Left renal cortex interstitium (tissue), 4 donors: ENCODE measurements at regions not wholly inside any gene's neighbourhood (a gene's known extent, or its start where the extent isn't known, plus 50 kb on each side); places are given as distances from the start of the nearest gene placed in this dataset.

Source experiments
- DNase-seq, 4 donors: peaks; one replicate each; pipeline ENCODE4 v3.0.0-alpha.2; 2013; ENCODE audit warnings: low read depth in 4 of 4, low spot score in 2 of 4, missing footprints in 1 of 4

DNA sequence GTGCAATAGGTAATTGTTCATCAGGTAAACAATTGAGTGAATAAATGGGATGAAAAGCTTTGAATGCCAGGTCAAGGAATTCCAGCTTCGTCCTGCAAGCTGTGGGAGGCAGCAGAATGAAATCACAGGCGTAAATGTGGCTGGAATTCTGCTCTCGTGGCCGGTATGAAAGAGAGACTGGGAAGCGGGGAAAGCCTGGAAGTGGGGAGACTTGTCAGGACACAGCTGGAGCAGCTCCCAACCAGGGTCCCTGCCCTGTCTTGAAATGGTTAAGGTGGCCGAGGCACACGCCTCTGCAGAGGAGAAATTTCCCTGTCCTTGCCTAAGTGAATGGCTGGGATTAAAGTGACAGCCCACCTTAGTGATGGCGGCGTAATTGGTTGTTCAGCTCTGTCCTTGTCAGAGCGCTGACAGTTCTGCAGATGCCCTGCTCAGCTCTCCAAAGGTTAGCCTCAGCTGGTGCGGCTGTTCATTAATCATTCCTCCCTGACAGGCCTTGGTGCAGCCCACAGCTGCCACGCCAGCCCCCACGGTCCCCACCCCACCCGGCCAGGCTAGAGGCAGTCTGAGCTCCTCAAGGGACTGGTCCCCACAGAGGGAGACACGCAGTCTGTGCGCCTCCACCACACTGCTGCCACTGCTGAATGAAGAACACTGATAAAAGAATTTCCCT lies 398.3 kb upstream of the POU3F1 start:
- DNase-seq, result no peak

DNA sequence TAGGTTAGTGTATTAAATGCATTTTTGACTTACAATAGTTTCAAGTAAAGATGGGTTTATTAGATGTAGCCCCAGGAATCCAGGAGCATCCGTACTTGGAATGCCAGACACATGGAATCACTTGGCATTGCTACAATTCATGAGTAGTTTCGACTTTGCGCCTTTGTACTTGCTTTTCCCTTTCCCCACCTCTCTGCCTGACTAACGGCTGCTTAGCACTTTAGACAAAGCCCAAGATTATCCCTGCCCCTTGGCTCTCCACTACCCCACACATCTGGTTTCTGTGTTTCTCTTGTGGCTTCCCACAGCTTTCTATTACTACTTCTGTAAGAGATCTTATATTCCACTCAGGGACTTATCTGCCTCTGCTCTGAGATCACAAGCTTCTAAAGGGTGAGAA lies 397.7 kb upstream of the POU3F1 start:
- DNase-seq, result no peak

DNA sequence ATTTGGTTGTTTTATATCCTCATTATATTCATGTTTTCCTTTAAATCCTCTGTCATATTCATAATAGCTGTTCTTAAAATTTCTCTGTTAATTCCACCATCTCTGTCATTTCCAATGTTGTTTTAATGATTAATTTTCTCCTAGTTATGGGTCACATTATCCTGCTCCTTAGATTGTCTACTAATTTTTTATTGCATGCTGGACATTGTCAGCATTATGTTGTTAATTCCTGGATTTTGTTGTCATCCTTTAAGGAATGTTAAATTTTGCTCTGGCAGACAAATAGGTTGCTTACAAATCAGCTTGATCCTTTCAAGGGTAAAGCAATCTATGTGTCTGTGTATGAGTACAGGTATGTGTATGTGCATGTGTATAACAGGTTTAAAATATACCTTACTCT lies 393.8 kb upstream of the POU3F1 start:
- no peak for DNase-seq

DNA sequence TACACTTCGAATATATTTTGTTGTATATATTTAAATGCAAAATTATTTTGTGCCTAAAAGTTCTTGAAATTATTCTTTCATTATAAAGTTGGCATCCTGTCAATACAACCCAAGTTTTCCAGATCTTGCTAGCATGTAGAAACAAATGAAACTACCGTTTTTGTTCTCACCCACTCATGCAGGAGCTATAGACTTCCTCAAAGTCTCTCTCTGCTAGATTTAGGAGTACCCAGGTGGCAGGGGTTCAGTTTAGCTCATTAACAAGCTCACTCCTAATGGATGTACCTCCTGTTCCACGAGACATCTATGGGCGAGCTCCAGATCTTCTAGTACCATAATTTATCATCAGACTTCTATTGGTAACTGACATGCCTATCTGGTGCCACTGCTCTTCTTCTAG lies 390.2 kb upstream of the POU3F1 start:
- DNase-seq, result no peak

DNA sequence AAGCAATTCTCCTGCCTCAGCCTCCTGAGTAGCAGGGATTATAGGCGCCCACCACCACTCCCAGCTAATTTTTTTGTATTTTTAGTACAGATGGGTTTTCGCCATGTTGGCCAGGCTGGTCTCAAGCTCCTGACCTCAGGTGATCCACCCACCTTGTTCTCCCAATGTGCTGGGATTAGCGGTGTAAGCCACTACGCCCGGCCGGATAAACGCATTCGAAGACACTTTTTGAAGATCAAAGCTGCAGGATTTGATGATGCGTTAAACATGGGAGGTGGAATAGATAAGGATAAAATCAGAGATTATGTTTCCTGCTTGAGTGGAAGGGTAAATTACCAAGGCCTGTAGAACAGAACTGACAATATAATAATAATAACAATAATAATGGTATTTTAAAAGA lies 389.4 kb upstream of the POU3F1 start:
- DNase-seq, result no peak

DNA sequence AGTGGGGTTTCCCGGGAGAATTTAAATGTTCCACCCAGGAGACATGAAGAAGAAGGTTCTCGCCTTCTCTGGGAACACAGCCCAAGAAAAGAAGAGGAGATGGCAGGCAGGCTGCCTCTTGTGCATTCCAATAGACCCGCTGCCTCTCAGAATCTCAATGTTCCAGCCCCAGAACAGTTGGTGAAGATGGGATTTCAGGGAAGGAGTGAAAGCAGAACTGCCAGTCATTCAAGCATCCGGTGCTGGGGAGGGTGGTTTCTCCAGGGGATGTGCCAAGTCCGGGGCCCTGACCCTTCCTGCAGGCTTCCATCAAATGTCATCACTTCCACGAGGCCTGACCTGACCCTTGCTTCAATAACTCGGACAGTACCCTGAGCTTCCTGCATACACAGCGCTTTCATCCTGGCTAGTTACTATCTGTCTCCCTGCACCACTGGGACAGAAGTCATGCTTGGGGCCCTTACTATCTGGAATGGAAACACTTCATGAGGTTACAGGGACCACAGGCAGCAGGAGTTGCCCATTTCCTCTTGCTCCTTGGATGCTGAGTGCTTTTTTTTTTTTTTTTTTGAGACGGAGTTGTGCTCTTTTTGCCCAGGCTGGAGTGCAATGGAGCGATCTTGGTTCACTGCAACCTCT lies 386.6 kb upstream of the POU3F1 start:
- no peak for DNase-seq

DNA sequence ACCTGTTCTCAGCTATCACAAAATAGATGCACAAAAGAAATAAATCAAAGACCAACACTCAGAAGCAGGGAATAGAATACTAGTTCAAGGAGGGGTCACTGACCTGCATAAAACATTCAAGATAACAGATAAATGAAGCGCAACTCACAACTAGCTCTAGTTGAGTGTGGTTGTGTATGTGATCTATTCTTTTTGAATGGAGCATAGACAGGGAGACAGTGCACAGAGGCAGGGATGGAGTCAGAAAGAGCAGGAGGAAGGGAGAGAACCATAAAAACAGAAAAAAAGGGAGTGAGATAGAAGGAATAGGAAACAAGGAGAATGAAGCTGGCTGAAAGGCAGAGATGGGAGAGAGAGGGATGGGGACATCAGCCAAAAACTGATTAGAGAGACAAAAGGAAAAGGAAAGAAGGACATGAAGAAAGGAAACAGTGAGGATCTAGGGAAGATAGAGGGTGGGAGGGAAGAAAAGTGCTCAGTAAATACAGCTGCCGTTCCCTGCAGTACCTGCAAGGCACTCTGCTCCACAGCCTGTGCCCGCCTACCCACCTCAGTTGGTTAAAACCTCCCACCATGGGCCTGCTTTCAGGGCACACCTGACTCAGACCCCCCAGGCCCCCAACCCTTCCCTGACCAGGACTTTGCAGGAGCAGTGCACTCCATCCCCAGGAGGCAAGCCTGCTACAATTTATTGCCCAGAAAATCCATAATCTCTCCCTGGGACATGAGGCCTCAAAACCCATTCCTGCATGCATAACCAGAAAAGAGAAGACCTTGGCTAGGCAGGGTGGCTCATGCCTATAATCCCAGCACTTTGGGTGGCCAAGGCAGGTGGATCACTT lies 385.2 kb upstream of the POU3F1 start:
- no peak for DNase-seq

DNA sequence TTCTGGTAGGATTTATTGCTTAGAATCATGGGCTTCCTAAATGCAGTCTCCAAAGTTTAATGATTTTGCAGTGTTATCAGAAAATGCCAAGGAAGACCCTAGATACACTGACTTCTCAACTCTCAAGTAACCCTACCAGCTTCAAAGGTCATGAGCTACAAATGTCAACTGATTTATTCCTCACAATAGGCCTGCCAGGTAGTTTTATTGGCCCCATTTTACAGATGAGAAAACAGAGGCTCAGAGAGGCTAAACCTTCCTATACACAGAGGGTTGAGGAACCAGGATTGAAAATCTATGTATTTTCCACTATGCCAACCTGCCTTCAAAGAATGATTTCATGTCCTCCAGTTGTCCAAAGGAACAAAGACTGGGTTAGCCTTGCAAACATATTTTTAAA lies 384.4 kb upstream of the POU3F1 start:
- no peak for DNase-seq

DNA sequence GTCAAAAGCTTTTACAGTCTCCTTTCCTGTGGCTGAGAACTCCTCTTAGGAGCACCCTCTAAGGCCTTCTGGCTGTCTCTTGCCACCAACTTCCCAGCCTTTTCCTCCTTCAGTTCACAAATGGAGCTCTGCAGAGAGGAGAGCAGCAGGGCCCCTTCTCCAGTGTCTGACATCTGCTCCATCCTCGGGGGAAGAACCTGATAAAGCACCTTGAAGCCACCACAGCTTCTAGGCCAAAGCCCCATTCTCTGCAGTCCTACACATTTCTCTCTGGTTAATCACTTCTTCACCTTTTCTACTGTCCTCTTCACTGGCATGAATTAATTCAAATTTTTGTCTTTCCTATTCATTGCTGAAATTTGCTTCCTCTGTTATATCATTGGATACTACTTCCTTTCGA lies 378.1 kb upstream of the POU3F1 start:
- DNase-seq, result no peak

DNA sequence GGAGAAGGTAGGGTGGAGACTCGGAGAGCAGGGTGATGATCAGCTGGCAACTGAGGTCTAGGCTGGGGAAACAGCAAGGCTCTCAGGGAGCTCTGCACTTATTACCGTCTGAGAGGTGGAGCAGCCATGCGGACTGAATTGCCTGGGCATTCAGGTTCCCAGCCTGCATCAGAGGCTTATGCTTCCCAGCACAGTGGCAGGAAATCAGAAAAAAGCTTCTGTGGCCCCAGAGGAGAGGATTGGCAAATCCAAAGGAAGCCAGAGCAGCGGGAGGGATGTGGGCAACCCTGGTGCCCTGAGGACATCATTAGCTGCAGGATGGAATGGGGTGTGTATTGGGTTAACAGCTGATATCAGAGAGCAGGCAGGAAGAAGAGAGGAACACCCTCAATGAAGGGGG lies 374.1 kb upstream of the POU3F1 start:
- no peak for DNase-seq

DNA sequence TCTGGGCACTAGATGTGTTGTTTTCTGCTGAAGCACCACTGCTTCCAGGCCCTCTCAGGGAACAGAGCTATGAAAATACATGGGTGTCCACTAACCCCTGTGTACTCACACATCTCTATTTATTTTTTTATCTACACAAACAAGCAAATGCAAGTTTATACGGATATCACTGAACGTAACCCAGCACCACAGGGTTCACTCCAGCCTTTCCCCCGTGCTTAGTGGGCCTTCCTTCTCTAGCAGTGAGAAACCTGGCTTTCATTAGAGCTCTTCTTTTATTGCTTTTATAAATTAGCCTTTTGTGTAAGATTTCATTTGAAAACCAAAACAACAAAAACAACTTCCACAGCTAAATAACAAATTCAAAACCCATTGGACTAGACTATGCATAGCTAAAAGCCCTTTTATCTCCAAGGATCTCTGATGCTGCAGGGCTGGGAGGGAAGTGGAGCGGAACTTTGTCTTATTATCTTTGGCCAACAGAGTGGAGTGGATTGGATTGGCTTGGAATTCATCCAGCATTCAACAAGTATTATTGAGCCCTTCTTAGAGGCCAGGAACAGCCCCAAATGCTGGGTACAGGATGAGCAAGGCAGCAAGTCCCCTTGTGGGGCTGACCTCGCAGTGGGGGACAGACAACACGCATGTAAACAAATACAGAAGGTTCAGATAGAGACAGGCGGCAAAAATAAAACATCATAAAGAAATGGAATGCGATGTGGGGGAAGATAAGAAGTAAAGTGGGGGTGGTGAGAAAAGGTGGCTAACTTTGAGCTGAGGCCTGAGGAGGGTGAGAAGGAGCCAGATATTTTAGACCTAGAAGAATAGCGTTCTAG lies 371.8 kb upstream of the POU3F1 start:
- DNase-seq, result peak; percentile 17 to 51 (median 32)

DNA sequence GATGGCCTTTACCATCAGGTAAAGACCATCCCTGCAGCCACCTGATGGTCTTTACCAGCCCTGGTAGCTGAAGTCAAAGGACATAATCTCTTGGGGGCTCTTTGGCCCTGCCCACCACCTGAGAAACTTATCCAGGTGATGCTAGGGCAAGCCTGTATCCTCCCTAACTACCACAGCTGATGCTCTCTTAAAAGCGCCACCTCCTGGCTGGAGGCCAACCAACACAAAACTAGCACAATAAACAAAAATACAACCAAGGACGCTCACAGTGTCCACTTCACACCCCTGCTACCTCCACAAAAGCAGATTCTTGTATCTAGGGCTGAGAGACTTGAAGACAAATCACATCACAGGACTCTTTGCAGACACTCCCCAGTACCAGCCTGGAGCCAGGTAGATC lies 357.1 kb upstream of the POU3F1 start:
- no peak for DNase-seq

DNA sequence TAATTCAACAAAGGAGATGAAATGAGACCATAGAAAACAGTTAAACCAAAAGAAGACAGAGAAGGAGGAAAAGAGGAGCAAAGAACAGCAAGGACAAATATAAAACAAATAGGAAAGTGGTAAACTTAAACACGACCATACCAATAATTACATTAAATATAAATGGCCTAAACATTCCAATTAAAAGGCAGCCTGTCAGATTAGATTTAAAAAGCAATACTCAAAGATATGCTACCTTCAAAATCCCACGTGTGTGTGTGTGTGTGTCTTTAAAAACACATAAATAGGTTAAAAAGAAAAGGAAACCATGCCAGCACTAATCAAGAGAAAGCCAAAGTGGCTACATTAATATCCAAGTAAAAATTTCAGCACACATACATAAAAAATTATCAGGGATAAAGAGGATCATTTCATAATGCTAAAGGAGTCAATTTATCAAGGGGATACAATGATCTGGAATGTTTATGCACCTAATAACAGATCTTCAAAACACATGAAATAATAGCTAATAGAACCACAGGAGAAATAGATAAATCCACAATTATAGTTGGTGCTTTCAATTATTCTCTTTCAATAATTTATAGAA lies 355.7 kb upstream of the POU3F1 start:
- no peak for DNase-seq

DNA sequence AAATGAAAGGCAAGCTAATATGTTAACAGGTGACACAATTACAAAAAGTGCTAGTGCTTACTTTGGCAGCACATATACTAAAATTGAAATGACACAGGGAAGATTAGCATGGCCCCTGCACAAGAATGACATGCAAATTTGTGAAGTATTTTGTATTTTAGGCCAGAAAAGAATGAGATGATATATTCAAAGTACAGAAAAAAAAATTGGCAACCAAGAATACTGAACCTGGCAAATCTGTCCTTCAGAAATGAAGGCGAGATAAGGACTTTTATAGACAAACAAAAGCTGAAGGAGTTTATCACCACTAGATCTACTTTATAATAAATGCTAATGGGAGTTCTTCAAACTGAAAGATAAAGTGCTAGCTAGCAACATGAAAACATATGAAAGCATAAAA lies 350.0 kb upstream of the POU3F1 start:
- DNase-seq, result no peak

DNA sequence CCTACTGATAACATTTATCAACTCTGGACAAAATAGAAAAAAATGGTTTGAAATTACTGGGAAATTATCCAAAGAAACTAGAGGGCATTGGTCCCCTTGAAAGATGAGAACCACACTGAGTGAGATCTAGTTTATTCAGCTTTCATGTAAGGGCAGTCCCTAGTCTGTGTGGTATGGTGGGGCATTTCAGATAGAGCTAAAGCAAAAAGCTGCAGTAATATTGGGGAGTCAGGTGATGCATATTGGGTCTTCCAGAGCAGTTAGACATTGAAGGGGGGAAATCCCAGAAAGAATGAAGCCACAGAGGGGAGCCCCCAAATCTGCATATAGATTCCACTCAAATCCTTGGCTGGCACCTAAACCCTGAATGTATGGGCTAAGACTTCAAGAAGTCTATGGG lies 347.7 kb upstream of the POU3F1 start:
- no peak for DNase-seq

DNA sequence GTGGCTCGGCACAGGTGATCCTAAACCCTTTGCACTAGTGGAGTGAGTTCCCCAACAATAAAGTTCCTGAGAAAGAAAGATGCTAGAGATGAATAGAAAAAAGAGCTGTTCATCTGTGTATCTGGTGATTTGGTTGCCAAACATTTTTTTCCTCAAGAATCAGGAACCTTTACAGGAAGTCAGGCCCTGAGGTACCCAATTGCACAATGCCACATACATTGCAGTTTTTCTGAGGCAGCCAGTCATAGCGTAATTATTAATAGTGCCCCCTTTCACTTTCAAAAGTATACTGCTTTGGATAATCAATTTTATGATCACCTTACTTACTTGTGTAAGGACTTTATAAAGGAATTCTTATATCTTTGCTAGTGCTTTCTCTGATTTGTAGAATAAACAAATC lies 346.3 kb upstream of the POU3F1 start:
- DNase-seq, result no peak

DNA sequence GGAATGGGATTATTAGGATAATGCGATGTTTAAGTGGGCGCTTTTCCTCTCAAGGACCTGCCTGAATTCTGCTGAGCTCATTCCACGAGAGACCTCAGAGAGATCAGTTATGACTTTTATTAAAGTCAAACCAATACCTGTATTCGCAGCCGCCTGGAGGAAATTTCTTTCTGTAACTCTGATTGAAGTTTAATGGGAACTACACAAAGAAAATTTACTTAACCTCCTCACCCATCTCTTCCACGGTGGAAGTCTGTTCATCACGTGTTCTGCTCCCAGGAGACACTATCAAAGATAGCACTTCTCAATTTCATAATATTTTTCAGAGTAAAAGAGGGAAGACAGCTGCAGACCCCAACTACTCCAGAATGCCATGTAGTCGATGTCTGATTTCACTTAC lies 334.7 kb upstream of the POU3F1 start:
- no peak for DNase-seq

DNA sequence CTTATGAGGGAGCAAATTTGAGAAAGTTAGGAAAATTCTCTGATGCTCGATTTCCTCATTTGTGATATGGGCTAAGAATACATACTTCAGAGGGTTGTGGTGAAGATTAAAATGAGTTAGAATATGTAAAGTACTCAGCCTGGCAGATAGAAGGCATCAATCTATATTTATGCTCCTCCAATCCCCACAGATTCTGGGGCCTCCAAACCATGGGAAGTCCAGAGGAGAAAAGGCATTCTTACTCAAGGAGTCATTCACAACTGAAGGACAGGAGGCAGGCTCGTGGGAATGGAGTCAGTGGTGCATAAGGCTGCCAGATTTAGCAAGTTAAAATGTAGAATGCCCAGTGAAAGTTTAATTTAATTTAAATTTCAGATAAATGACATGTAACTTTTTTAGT lies 330.0 kb upstream of the POU3F1 start:
- DNase-seq, result no peak

DNA sequence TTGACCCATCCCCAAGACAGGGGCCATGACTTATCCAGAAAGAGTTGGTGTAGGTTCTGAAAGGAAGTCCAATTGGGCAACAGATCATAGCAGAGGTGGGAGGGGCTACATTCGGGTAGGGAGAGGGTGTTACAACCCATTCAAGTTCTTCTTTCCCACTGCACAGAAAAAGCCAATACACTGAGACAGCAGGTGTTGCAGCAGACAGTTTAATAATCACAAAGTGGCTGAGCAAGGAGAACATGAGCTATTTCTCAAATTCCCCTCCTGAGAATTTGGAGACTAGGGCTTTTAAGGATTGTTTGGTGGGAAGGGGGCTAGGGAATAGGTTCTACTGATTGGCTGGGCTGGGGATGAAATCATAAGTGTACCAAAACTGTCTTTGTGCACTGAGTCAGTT lies 328.4 kb upstream of the POU3F1 start:
- DNase-seq, result no peak

DNA sequence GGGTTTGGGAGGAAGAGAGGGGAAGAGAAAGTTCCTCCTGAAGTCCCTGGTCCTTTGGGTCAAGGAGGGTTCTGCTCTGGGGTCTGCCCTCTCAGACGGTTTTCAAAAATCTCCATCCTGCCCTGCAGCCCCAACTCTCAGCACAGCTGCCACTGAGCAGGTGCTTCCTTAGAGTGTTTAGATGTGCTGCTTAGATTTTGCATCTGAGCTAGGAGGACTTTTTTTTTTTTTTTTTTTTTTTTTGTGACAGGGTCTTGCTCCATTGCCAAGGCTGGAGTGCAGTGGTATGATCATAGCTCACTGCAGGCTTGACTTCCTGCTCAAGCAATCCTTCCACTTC lies 324.9 kb upstream of the POU3F1 start:
- DNase-seq, result no peak
